ENCODE measurements at regions not wholly inside any gene's neighbourhood (a gene's known extent, or its start where the extent isn't known, plus 50 kb on each side); places are given as distances from the start of the nearest gene placed in this dataset.

DNA sequence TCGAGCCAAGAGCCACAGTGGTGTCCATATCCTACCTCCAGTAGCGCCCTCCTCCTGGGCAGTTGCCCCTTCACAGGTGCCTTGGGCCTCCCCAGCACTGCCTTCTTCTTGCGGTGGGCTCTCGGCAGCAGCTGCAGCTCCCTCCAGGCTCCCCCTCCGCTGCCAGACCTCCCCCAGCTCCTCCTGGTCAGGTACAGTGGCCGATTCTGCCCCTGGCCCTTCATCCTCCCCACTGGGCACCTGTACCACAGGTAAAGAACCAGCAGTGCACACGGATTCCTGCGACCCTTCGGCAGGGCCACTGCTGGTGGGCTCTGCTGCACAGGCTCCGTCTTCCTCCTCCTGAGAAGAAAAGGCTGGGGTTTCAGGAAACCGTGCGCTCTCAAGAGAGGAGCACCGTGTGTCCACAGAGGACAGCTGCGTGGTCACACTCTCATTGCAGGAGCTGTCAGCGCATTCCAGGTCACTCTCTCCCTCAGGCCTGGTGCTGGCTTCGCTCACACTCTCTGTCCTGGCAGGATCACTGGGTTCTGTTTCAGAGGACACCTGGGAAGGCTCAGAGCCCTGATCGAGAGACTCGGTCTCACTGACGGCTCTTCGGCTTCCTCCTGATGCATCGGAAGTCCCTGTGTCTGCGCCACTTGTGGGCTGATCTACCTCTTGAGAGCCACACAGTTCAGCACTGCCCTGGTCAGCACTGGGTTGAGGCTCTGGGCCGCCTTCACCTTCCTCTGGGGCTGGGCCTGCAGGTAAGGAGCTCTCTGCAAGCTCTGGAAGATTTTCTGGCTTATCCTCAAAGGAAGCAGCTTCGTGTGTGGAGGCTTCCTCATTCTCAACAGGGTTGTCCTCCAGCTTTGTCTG is 147.4 kb upstream of the STK17B start:
- no peak for TF ChIP-seq POLR2A (IDR thresholded peaks at IDR 0.05)
- TF ChIP-seq, protein P1, sequence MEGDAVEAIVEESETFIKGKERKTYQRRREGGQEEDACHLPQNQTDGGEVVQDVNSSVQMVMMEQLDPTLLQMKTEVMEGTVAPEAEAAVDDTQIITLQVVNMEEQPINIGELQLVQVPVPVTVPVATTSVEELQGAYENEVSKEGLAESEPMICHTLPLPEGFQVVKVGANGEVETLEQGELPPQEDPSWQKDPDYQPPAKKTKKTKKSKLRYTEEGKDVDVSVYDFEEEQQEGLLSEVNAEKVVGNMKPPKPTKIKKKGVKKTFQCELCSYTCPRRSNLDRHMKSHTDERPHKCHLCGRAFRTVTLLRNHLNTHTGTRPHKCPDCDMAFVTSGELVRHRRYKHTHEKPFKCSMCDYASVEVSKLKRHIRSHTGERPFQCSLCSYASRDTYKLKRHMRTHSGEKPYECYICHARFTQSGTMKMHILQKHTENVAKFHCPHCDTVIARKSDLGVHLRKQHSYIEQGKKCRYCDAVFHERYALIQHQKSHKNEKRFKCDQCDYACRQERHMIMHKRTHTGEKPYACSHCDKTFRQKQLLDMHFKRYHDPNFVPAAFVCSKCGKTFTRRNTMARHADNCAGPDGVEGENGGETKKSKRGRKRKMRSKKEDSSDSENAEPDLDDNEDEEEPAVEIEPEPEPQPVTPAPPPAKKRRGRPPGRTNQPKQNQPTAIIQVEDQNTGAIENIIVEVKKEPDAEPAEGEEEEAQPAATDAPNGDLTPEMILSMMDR (IDR thresholded peaks at IDR 0.05) = no peak
- intact Hi-C loops (cut with DNase I; ENCODE audit: low total_unique reads) = loop anchor here (1.0 kb wide), 1 partner anchor 29 kb away; no protein-coding TSS in a partner anchor
- no peak for DNase-seq (ENCODE audit: low spot score in 2 of 2)
- WGBS, 2 donors = 95 to 98% methylated on average over 24 of the region's 24 CpGs
- H3K4me3 ChIP-seq (ENCODE audit: low read depth, poor library complexity, severe bottlenecking) = no peak overlapping the region

DNA sequence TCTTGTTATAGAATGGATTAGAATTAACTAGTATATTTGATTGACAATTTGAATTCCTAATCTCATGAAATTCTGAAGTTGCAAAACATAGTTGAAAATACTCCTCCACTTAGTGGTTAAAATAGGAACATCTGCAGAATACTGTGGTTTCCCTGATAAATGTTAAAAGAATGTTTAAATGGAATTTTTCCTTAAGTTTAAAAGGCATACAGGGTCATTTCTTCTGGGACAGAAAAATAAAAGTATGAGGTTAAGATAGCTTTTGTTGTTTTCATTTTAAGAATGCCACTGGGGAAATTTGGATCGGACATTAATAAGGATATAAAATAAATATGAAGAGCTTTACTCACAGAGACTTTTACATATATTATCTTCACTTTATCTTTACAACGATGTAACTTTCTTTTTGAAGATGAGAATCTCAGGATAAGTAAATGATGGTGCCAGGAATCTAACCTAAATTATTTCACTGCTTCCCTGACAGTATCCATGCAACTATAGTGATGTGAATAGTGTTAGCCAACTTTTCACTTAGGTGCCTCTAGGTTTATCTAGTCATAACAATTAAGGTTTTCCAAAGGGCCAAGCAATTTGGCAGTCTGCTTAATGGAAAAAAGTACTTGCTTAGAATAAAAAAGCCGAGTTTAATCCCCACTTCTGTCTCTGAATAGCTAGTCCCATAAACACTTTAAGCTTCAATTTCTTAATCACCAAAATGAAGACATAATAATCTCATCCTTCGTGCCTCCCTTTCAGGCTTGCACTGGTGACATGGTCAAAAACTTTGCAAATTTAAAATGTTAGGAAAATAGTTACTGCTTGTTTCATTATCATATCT is 151.8 kb upstream of the STK17B start:
- intact Hi-C loops (cut with DNase I; ENCODE audit: low total_unique reads) = no loop called here
- WGBS, 2 donors = 59 to 65% methylated on average over 4 of the region's 4 CpGs
- DNase-seq (ENCODE audit: low spot score in 2 of 2) = no peak
- TF ChIP-seq, protein P1 (IDR thresholded peaks at IDR 0.05) = no peak
- TF ChIP-seq POLR2A (IDR thresholded peaks at IDR 0.05) = no peak
- no peak overlapping the region for H3K4me3 ChIP-seq (ENCODE audit: low read depth, poor library complexity, severe bottlenecking)

DNA sequence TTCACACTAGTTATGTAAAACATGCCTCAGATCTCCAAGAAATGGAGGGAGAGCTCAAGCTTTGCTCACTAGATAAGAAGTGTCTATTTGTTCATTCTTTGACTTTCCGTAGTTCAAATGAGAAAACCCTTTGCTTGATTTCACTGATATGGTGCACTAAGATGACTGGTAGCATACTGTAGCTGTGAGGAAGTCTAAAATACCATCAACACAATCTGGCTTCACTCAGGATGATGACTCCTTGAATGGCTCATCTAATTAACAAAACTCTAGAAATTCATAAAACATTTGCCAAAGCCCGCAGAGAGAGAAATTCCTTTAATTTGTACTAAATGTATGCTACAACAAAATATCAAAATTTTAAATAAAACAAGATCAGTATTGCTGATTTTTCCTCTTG is 152.8 kb upstream of the STK17B start:
- H3K4me3 ChIP-seq (ENCODE audit: low read depth, poor library complexity, severe bottlenecking) = no peak overlapping the region
- intact Hi-C loops (cut with DNase I; ENCODE audit: low total_unique reads) = no loop called here
- TF ChIP-seq, protein P1 (IDR thresholded peaks at IDR 0.05) = no peak
- no peak for TF ChIP-seq POLR2A (IDR thresholded peaks at IDR 0.05)
- WGBS, 2 donors = 77 to 78% methylated on average over 2 of the region's 2 CpGs
- no peak for DNase-seq (ENCODE audit: low spot score in 2 of 2)

DNA sequence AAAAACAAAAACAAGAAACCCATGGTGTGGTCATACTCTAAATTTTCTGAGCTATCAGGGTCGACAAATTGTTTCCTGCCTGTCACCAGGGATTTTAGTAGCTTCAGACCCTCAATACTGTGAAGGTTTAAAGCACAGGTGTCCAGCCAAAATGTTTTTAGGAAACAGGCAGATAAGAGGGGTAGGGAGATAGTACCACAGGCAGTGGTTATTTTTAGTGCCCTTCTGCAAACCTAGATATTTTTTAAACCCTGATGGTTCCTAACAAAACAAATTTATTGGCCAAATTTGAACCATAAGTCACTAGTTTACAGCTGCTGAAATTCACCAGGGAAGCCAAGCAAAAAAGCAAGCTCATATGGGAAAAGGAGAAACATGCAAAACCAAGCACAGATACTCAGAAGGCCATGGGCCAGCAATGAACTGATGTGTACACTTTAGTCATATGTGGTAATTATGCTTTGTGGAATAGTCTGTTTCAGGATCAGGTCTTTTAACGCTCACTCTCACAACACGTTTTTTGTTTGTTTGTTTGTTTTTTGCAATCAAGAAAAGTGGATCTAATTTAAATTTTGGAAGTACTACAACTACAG is 156.8 kb upstream of the STK17B start:
- TF ChIP-seq, protein P1 (IDR thresholded peaks at IDR 0.05) = no peak
- no peak for TF ChIP-seq POLR2A (IDR thresholded peaks at IDR 0.05)
- 72 to 81% methylated on average over 3 of the region's 3 CpGs for WGBS, 2 donors
- H3K4me3 ChIP-seq (ENCODE audit: low read depth, poor library complexity, severe bottlenecking) = no peak overlapping the region
- intact Hi-C loops (cut with DNase I; ENCODE audit: low total_unique reads) = no loop called here
- DNase-seq (ENCODE audit: low spot score in 2 of 2) = no peak

DNA sequence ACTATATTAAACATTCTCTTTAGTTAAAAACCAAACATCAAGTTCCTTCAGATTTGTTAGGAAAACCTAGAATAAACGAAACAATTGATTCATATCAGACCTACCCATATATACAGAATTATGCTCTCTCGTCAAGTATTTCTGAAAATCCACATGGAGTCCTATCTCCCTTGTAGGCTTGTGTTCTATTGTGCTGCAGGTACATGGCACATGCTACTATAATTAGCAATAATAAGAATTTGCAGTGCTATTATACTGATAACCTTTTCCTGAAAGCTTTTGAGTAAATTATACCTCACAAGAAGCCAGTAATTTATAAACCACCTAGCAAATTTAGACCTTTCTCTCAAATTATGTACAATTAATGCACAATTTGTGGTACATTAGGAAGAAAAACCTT is 158.6 kb upstream of the STK17B start:
- WGBS, 2 donors = 89 to 95% methylated on average over 2 of the region's 2 CpGs
- H3K4me3 ChIP-seq (ENCODE audit: low read depth, poor library complexity, severe bottlenecking) = no peak overlapping the region
- TF ChIP-seq, protein P1 (IDR thresholded peaks at IDR 0.05) = no peak
- no peak for TF ChIP-seq POLR2A (IDR thresholded peaks at IDR 0.05)
- no peak for DNase-seq (ENCODE audit: low spot score in 2 of 2)
- intact Hi-C loops (cut with DNase I; ENCODE audit: low total_unique reads) = no loop called here

All from lower leg skin (tissue), 4 donors.